H1 (cell line): ENCODE measurements at regions not wholly inside any gene's neighbourhood (a gene's known extent, or its start where the extent isn't known, plus 50 kb on each side); places are given as distances from the start of the nearest gene placed in this dataset.

Experiments
- JUND ChIP-seq: IDR thresholded peaks from 2 replicates; pipeline ENCODE4 v1.6.1; 2011; ENCODE audit warnings: mild to moderate bottlenecking, improper control_type of control experiment, low read length
- POLR2A ChIP-seq, 2 experiments: IDR thresholded peaks; 1 replicate in 1 of 2; 2 replicates in 1 of 2; pipeline ENCODE4 v1.6.1; 2011; ENCODE audit warnings: low read depth in 2 of 2, low read length in 2 of 2, mild to moderate bottlenecking in 2 of 2; ENCODE audit errors: control extremely low read depth in 1 of 2
- TF ChIP-seq, protein P1 (sequence below), 3 experiments: IDR thresholded peaks; 1 replicate in 2 of 3; 2 replicates in 1 of 3; pipeline versions ENCODE4 v1.5.1 to v1.6.1; 2011; ENCODE audit warnings: low read length in 3 of 3, mild to moderate bottlenecking in 3 of 3, inconsistent platforms in 2 of 3, low read depth in 1 of 3, moderate library complexity in 1 of 3; ENCODE audit not compliant: insufficient read depth in 1 of 3; ENCODE audit errors: control extremely low read depth in 1 of 3

DNA sequence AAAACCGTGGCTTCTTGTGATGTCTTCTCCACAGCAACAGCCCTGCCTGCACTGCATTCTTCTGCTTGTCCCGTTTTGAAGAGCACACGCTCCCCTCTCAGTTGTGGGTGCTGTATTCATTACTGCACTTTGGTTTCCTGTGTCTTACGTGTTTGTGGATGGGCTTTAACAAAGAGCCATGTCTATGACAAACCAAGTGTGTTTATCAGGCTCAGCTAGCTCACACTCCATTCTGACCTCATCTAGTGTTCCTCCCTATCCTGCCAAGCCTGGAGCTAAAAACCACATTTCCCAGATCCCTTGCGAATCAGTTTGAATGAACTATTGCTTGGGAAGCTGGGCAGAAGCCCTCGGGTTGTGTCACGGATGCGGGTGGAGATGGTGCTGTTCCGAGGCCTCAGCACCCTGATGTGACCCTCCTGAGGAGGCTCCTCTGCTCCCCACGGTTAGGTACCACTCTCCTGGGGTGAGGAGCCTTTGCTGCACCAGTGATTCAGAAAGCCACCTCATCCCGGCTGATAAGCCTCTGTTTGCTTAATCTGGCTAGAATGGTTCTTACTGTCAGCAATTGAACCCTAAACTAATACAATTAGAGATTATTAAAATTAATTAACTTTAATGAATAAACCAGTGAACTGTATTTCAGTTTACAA, 116.5 kb downstream of the GALR1 start:
- no peak for TF ChIP-seq POLR2A (IDR thresholded peaks at IDR 0.05; ENCODE audit: control extremely low read depth in 1 of 2, low read depth in 2 of 2, low read length in 2 of 2)
- TF ChIP-seq, protein P1, sequence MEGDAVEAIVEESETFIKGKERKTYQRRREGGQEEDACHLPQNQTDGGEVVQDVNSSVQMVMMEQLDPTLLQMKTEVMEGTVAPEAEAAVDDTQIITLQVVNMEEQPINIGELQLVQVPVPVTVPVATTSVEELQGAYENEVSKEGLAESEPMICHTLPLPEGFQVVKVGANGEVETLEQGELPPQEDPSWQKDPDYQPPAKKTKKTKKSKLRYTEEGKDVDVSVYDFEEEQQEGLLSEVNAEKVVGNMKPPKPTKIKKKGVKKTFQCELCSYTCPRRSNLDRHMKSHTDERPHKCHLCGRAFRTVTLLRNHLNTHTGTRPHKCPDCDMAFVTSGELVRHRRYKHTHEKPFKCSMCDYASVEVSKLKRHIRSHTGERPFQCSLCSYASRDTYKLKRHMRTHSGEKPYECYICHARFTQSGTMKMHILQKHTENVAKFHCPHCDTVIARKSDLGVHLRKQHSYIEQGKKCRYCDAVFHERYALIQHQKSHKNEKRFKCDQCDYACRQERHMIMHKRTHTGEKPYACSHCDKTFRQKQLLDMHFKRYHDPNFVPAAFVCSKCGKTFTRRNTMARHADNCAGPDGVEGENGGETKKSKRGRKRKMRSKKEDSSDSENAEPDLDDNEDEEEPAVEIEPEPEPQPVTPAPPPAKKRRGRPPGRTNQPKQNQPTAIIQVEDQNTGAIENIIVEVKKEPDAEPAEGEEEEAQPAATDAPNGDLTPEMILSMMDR (IDR thresholded peaks at IDR 0.05; ENCODE audit: control extremely low read depth in 1 of 3, insufficient read depth in 1 of 3, low read depth in 1 of 3, low read length in 3 of 3): no peak
- no peak for TF ChIP-seq JUND
